IPS-15b (cell line): ENCODE measurements at regions not wholly inside any gene's neighbourhood (a gene's known extent, or its start where the extent isn't known, plus 50 kb on each side); places are given as distances from the start of the nearest gene placed in this dataset.

Experiments used
- H3K27me3 ChIP-seq: one replicate; pipeline ENCODE4 v1.6.1; 2013; ENCODE audit warnings: low read length; ENCODE audit not compliant: control insufficient read depth, insufficient read depth
- H3K36me3 ChIP-seq: one replicate; pipeline ENCODE4 v1.6.1; 2013; ENCODE audit warnings: low read length; ENCODE audit not compliant: control insufficient read depth, insufficient read depth
- H3K4me1 ChIP-seq: one replicate; pipeline ENCODE4 v1.6.1; 2013; ENCODE audit warnings: mild to moderate bottlenecking, low read length; ENCODE audit not compliant: control insufficient read depth, insufficient read depth
- H3K4me3 ChIP-seq: one replicate; pipeline ENCODE4 v1.5.1; 2013; ENCODE audit warnings: low read depth, low read length
- H3K9ac ChIP-seq: one replicate; pipeline ENCODE4 v1.6.1; 2013; ENCODE audit warnings: low read depth, mild to moderate bottlenecking, low read length
- H3K9me3 ChIP-seq: one replicate; pipeline ENCODE4 v1.6.1; 2013; ENCODE audit warnings: mild to moderate bottlenecking, low read length; ENCODE audit not compliant: control insufficient read depth, insufficient read depth

DNA sequence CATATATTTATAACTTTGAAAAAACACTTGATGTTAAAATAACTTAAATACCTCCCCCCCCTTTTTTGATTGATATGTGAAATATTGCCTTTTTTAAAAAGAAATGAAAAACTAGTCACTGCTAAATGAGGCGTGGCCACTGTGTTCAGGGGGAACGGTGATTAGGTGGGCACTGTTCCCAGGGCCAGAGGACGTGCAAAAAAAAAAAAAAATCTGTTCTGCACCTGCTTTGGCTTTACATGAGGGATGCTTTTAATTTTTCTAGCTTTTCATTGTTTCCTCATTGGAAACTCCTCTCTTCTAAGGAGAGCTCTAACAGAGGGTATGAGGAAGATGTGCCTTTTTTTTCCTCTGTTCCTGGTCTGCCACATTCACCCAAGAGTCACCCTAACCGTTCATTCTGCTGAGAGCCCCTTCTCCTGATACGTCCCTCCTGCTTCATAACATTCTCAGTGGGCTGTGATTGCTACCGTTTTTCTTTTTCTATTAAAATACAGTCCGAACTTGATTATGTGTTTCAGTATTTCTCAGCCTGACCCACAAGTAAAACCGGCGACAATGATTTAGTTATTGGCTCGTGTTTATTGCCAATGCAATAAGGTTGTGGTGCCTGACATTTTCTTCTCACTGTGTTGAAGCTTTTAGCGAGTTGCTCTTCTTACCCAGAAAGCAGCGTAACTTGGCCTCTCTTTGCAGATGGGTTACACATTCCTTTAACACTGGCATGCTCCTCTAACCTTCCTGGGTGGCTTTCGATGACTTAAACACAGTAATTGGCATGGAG, 64.8 kb upstream of the ZNF536 start:
- Histone ChIP-seq H3K4me3 (no peak overlapping the region), H3K9ac (no peak overlapping the region), H3K36me3 (no peaks in the 10 kb centered on the region), H3K4me1 (no peaks in the 10 kb centered on the region), H3K27me3 (no peaks in the 10 kb centered on the region), H3K9me3 (no peaks in the 10 kb centered on the region)

- no peaks in the 10 kb centered on the region for H3K4me1 ChIP-seq
- no peaks in the 10 kb centered on the region for H3K9me3 ChIP-seq
- no peaks in the 10 kb centered on the region for H3K27me3 ChIP-seq
- no peak overlapping the region for H3K4me3 ChIP-seq
- H3K9ac ChIP-seq = no peak overlapping the region
- no peaks in the 10 kb centered on the region for H3K36me3 ChIP-seq
Observed at GRCh38 chr19:30309176-30309575, 63.0 kb upstream of the ZNF536 start.

GRCh38 chr19:30309905-30310601, 62.1 kb upstream of the ZNF536 start:
- H3K36me3 ChIP-seq = no peaks in the 10 kb centered on the region
- no peaks in the 10 kb centered on the region for H3K9me3 ChIP-seq
- no peak overlapping the region for H3K9ac ChIP-seq
- H3K4me3 ChIP-seq = no peak overlapping the region
- H3K27me3 ChIP-seq = no peaks in the 10 kb centered on the region
- H3K4me1 ChIP-seq = no peaks in the 10 kb centered on the region

GRCh38 chr19:30310602-30311263, 61.5 kb upstream of the ZNF536 start:
- Histone ChIP-seq H3K36me3 (no peaks in the 10 kb centered on the region), H3K27me3 (no peaks in the 10 kb centered on the region), H3K4me1 (no peaks in the 10 kb centered on the region), H3K9me3 (no peaks in the 10 kb centered on the region), H3K9ac (no peak overlapping the region), H3K4me3 (no peak overlapping the region)

DNA sequence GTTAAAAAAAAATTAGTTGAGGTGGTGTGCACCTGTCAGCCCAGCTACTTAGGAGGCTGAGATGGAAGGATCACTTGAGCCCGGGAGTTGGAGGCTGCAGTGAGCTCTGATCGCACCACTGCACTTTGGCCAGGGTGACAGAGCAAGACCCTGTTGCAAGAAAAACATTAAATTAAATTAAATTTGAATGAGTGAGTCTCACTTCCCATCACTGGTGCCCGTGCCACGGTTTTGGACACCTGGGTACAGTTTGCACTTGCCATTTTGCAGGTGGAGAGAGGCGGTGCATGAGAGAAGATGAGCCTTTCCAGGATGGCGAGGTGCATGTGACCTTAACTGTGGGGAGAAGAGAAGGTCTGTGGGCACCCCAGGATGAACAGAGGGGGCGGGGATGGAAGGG, 60.3 kb upstream of the ZNF536 start:
- Histone ChIP-seq H3K9ac (no peak overlapping the region), H3K9me3 (no peaks in the 10 kb centered on the region), H3K36me3 (no peaks in the 10 kb centered on the region), H3K27me3 (no peaks in the 10 kb centered on the region), H3K4me1 (no peaks in the 10 kb centered on the region), H3K4me3 (no peak overlapping the region)

DNA sequence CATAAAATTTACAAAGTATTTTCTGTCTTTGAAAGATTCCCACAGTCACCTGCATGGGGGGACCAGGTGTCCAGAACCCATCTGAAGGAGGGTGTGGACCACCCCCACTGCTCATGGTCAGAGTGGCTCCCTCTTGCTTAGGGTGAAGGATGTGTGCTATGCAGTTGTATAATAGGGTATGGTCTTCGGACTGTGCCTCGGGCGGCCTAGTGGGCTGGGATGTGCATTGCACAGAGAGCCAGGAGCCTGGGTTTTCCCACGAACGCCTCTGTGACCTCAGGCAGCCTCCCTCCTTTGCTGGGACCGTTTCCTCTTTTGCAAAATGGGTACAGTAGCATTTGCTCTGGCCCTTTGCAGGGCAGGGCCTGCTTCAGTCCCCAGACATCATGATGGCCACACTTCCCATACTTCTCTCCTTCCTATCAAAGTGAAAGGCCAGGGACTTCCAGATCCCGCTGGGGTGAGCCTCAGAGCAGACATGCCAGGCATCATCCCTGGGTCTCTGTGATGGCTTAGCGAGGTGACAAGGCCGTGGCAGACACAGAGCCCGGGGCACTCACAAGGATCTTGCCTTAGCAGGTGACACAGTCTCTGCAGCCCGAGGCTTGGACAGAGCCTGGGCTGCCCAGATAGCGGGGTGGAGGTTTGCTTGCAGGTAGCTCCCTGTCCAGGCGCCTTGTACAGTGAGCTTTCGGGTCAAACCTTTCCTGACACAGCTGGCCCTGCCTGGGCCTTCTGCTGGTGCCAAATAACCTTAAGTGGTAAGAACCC, 59.4 kb upstream of the ZNF536 start:
- Histone ChIP-seq H3K27me3 (no peaks in the 10 kb centered on the region), H3K9me3 (no peaks in the 10 kb centered on the region), H3K9ac (no peak overlapping the region), H3K4me3 (no peak overlapping the region), H3K4me1 (no peaks in the 10 kb centered on the region), H3K36me3 (no peaks in the 10 kb centered on the region)

DNA sequence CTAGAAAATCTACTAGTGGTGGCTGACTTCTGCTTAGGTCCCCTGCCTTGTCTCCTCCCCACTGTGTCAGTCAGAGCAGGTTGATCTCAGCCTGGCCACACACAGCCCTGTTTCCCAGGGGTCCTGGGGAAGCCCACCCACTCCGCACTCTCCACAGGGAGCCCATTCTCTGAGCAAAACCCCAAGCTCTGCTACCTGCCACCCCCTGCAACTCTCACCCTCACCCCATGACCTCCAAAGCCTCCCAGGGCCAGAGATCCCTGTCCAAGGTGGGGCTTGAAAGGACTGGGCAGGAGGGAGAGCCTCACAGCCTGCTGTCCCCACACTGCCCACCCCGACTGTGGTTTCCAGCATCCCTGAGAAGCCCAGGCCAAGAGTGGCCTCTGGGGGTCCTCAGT, 58.8 kb upstream of the ZNF536 start:
- H3K4me3 ChIP-seq = no peak overlapping the region
- no peaks in the 10 kb centered on the region for H3K27me3 ChIP-seq
- no peaks in the 10 kb centered on the region for H3K9me3 ChIP-seq
- H3K9ac ChIP-seq = no peak overlapping the region
- H3K36me3 ChIP-seq = no peaks in the 10 kb centered on the region
- H3K4me1 ChIP-seq = no peaks in the 10 kb centered on the region

GRCh38 chr19:30314056-30314804, 58.0 kb upstream of the ZNF536 start:
- Histone ChIP-seq H3K4me1 (no peaks in the 10 kb centered on the region), H3K9me3 (no peaks in the 10 kb centered on the region), H3K27me3 (no peaks in the 10 kb centered on the region), H3K9ac (no peak overlapping the region), H3K4me3 (no peak overlapping the region), H3K36me3 (no peaks in the 10 kb centered on the region)

- no peak overlapping the region for H3K4me3 ChIP-seq
- no peak overlapping the region for H3K9ac ChIP-seq
- no peaks in the 10 kb centered on the region for H3K27me3 ChIP-seq
- no peaks in the 10 kb centered on the region for H3K36me3 ChIP-seq
- no peaks in the 10 kb centered on the region for H3K9me3 ChIP-seq
- no peaks in the 10 kb centered on the region for H3K4me1 ChIP-seq
Observed at GRCh38 chr19:30314805-30315155, 57.4 kb upstream of the ZNF536 start.

DNA sequence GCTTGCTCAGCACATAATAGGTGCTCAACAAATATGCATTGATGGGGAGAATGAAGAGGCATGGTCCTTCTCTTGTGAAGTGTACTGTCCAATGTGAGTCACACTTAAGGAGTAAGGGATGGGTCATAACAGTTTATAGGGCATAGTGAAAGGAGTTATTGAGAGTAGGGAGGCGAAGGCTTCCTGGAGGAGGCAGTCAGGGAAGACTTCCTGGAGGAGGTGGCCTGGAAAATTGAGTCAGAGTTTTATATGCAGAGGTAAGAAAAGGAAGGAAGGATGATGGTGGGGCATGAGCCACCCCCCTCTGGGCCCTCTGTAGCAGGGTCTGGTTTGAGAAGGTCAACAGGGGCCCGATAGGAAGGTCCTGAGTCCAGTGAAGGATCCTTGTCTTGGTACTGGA, 57.0 kb upstream of the ZNF536 start:
- no peaks in the 10 kb centered on the region for H3K9me3 ChIP-seq
- no peaks in the 10 kb centered on the region for H3K4me1 ChIP-seq
- no peak overlapping the region for H3K9ac ChIP-seq
- H3K27me3 ChIP-seq = no peaks in the 10 kb centered on the region
- no peaks in the 10 kb centered on the region for H3K36me3 ChIP-seq
- H3K4me3 ChIP-seq = no peak overlapping the region

GRCh38 chr19:30316000-30316491, 56.1 kb upstream of the ZNF536 start:
- Histone ChIP-seq H3K9me3 (no peaks in the 10 kb centered on the region), H3K4me3 (no peak overlapping the region), H3K27me3 (no peaks in the 10 kb centered on the region), H3K9ac (no peak overlapping the region), H3K36me3 (no peaks in the 10 kb centered on the region), H3K4me1 (no peaks in the 10 kb centered on the region)
